IPS-18a (cell line): ENCODE measurements at regions not wholly inside any gene's neighbourhood (a gene's known extent, or its start where the extent isn't known, plus 50 kb on each side); places are given as distances from the start of the nearest gene placed in this dataset.

Experiments used
- H3K27ac ChIP-seq: one replicate; pipeline ENCODE4 v1.5.1; 2013; ENCODE audit warnings: low read length
- H3K27me3 ChIP-seq: one replicate; pipeline ENCODE4 v1.6.1; 2013; ENCODE audit warnings: mild to moderate bottlenecking, low read length; ENCODE audit not compliant: control insufficient read depth, insufficient read depth
- H3K36me3 ChIP-seq: one replicate; pipeline ENCODE4 v1.6.1; 2013; ENCODE audit warnings: low read depth, low read length; ENCODE audit not compliant: control insufficient read depth
- H3K4me1 ChIP-seq: one replicate; pipeline ENCODE4 v1.6.1; 2013; ENCODE audit warnings: low read depth, low read length; ENCODE audit not compliant: control insufficient read depth
- H3K4me3 ChIP-seq: one replicate; pipeline ENCODE4 v1.5.1; 2013; ENCODE audit warnings: low read length
- H3K9ac ChIP-seq: one replicate; pipeline ENCODE4 v1.6.1; 2013; ENCODE audit warnings: mild to moderate bottlenecking, low read length, moderate library complexity
- H3K9me3 ChIP-seq: one replicate; pipeline ENCODE4 v1.6.1; 2013; ENCODE audit warnings: low read depth, low read length; ENCODE audit not compliant: control insufficient read depth

DNA sequence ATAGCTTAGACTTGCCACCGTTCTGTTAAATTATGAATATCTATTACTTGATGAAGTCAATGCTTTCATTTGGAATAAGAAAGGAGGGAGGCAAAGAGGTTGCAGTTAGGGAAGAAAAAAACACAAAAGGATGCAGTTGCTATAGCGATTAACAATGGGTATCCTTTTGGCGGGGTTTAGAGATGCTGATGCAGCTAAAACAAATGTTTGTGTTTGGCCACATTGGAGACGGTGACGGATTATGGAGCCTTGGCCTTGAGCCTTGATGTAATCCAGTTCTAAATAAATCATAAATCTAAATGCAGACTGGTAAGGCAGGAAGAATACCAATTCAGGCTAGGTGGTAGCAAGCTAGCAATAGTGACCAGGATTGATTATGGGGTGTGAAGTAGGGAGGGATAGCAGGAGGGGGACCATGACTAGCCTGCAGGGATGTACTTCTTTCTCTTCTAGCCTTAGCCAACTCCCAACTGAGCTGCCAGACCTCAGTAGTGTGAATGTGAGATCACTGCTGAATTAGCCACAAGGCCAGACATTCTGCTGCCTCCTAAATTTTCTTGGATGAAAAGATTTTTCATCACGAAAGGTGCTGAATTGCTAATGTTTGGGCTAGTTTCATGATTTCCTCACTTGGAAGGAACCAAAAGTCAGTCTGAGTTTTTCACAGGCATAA is 160.3 kb downstream of the TLR4 start:
- no peaks in the 10 kb centered on the region for H3K27me3 ChIP-seq
- no peaks in the 10 kb centered on the region for H3K4me1 ChIP-seq
- no peaks in the 10 kb centered on the region for H3K36me3 ChIP-seq
- no peak overlapping the region for H3K9ac ChIP-seq
- H3K9me3 ChIP-seq: no peaks in the 10 kb centered on the region
- H3K27ac ChIP-seq: no peak overlapping the region
- H3K4me3 ChIP-seq: no peak overlapping the region

DNA sequence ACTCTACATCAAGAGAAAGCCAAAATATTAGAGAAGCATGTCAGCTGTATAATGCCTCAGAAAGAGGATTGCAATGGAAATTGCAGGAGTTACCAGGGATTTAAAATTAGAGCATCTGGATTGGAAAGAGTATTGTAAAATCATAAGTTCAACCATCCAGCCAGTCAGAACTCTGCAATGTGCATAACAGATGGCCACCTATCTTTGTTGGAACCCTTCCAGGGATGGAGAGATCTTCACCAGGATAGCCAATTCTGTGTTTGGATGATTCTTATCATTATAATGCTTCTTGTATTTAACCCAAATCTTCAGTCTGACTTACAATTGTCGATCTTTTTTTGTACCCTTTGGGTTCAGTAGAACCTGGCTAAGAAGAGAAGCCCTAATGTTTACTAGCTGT is 164.4 kb downstream of the TLR4 start:
- no peaks in the 10 kb centered on the region for H3K4me1 ChIP-seq
- no peaks in the 10 kb centered on the region for H3K27me3 ChIP-seq
- H3K36me3 ChIP-seq: no peaks in the 10 kb centered on the region
- H3K9me3 ChIP-seq: no peaks in the 10 kb centered on the region
- no peak overlapping the region for H3K27ac ChIP-seq
- no peak overlapping the region for H3K9ac ChIP-seq
- H3K4me3 ChIP-seq: no peak overlapping the region

DNA sequence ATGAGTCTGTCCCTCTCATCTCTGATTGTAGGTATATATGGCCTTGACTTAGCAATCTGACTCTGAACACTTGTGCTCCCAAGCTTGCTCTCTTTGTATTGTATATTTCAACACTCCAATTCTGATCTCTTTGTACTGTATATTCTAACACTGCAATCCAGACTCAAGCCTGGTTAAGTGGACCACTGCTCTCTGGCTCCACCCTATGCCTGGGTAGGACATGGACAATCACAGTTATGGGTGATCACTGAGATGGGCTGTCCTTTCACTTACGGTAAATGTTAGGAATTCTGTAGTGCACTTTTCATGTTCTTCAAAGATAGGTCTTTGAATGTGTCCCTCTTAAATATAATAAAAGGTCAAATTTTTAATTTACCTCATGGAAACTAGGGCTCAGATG is 165.1 kb downstream of the TLR4 start:
- no peak overlapping the region for H3K4me3 ChIP-seq
- no peak overlapping the region for H3K9ac ChIP-seq
- no peaks in the 10 kb centered on the region for H3K27me3 ChIP-seq
- no peak overlapping the region for H3K27ac ChIP-seq
- H3K9me3 ChIP-seq: no peaks in the 10 kb centered on the region
- H3K4me1 ChIP-seq: no peaks in the 10 kb centered on the region
- H3K36me3 ChIP-seq: no peaks in the 10 kb centered on the region

DNA sequence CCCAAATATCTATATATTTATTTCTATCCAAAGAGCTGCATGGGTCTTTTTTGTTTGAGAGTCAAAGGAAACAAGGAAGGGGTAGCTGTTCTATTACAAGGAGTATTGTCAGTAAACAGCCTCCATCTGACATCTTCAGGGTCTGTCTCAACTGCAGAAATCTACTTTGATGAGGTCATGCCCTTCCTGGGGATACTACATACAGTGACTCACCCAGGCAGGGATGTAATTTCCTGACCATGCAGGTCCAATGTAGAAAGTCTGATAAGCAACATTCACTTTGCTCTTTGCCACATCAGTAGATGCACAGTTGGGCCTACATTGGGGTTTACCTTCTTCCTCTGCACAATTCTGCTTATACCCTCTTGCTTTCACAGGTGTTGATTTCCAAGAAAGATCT is 165.5 kb downstream of the TLR4 start:
- H3K9me3 ChIP-seq: no peaks in the 10 kb centered on the region
- H3K9ac ChIP-seq: no peak overlapping the region
- H3K27ac ChIP-seq: no peak overlapping the region
- no peaks in the 10 kb centered on the region for H3K4me1 ChIP-seq
- H3K36me3 ChIP-seq: no peaks in the 10 kb centered on the region
- H3K27me3 ChIP-seq: no peaks in the 10 kb centered on the region
- no peak overlapping the region for H3K4me3 ChIP-seq

DNA sequence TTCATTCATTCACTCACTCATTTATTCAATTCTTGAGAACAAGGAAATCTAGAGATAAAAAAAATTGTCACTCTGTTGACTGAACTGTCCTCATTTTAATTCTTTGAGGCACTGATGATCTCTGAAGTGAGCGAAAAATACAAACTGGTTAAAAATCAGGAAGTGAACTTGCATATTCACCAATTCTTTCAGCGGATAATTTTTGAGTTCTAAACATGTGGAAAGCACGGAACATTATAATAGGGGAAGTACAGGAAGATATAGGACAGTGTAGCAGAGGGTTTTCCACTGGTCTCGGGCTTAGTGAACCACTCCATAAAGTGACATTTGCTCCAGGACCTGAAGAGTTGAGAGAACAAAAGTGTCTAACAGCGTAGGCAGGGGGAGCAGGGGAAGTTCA is 169.5 kb downstream of the TLR4 start:
- no peaks in the 10 kb centered on the region for H3K4me1 ChIP-seq
- no peak overlapping the region for H3K9ac ChIP-seq
- no peak overlapping the region for H3K27ac ChIP-seq
- H3K4me3 ChIP-seq: no peak overlapping the region
- H3K9me3 ChIP-seq: no peaks in the 10 kb centered on the region
- no peaks in the 10 kb centered on the region for H3K27me3 ChIP-seq
- no peaks in the 10 kb centered on the region for H3K36me3 ChIP-seq

DNA sequence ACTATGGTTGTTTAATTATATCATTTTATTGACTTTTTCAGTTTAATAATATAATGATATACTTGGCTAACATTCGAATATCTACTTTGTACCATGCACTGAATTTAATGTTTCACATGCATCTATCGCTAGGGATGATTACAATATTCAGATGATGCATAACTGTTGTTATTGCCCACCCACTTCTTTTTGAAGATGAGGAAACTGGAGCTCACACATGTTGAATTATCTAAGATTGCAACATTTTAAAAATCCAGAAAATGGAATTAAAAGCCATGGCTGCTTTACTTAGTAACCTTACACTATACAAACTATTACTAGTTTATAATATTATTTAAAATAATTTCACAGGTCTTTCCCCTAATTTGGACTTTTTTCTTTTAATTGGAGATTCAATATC is 171.7 kb downstream of the TLR4 start:
- Histone ChIP-seq H3K27me3 (no peaks in the 10 kb centered on the region), H3K4me1 (no peaks in the 10 kb centered on the region), H3K4me3 (no peak overlapping the region), H3K36me3 (no peaks in the 10 kb centered on the region), H3K27ac (no peak overlapping the region), H3K9me3 (no peaks in the 10 kb centered on the region), H3K9ac (no peak overlapping the region)

DNA sequence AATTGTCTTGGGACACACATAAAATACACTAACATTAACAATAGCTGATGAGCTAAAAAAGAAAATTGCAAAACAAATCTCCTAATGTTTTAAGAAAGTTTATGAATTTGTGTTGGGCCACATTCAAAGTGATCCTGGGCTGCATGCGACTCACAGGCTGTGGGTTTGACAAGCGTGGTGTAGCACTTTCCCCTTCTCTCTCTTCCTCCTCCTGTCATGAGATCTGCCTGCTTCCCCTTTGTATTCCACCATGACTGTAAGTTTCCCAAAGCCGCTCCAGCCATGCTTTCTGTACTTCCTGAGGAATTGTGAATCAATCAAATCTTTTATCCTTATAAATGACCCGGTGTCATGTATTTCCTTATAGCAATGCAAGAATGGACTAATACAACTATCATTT is 178.0 kb downstream of the TLR4 start:
- H3K27me3 ChIP-seq: no peaks in the 10 kb centered on the region
- H3K9ac ChIP-seq: no peak overlapping the region
- H3K4me1 ChIP-seq: no peaks in the 10 kb centered on the region
- no peak overlapping the region for H3K27ac ChIP-seq
- H3K9me3 ChIP-seq: no peaks in the 10 kb centered on the region
- no peak overlapping the region for H3K4me3 ChIP-seq
- no peaks in the 10 kb centered on the region for H3K36me3 ChIP-seq

DNA sequence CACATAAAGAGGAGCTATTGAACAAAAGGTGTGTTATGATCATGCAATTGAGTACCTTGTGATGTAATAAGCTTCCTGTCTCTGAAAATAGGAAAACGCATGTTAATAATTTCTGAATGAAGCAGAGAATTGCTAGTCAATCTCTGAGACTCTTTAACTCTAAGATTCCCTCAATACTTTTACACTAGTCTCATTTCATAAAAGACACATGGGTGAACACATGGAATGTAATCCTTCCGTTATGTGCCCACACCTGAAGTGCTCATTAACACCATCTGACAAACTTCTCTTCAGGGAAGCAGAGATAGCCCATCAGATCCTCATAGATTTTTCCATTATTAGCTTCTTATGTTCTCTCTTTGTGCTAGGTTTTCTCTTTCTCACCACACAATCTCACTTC is 182.4 kb downstream of the TLR4 start:
- H3K27ac ChIP-seq: no peak overlapping the region
- H3K36me3 ChIP-seq: no peaks in the 10 kb centered on the region
- H3K9ac ChIP-seq: no peak overlapping the region
- H3K27me3 ChIP-seq: no peaks in the 10 kb centered on the region
- no peak overlapping the region for H3K4me3 ChIP-seq
- no peaks in the 10 kb centered on the region for H3K4me1 ChIP-seq
- H3K9me3 ChIP-seq: no peaks in the 10 kb centered on the region

DNA sequence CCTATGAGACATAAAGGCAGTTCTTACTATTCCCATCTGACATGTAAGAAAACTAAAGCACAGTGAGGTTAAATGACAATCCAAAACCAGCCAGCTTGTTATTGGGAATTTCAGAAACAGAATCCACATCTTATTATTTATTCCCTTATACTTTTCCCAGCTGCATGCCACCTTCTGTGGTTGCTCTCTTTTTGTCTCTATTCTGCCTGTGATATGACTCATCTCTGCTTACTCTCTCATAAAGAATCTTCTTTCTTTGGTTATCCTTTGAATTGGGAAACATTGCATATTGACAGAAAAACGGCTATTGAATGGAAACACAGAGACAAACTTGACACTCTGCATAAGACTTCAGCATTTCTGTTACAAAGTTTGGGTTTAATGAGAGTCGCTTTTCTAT is 183.2 kb downstream of the TLR4 start:
- Histone ChIP-seq H3K27me3 (no peaks in the 10 kb centered on the region), H3K27ac (no peak overlapping the region), H3K4me1 (no peaks in the 10 kb centered on the region), H3K4me3 (no peak overlapping the region), H3K9me3 (no peaks in the 10 kb centered on the region), H3K9ac (no peak overlapping the region), H3K36me3 (no peaks in the 10 kb centered on the region)

DNA sequence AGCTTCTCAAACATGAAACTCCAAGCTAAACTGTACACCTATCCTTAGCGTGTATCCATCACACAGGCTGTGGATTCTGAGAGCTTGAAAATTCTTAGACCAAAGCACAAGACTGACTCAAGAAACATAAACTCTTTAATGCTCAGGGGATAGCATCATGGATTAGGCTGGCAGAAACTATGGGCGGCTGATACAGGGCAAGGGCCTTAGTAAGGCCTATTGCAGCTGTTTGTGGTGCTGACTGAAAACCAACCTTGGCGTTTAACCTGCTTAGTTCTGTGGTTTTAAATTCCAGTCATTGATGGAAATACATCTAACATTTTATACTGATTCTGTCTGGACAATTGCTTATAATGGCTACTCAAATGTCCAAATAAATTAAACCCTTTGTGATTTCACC is 183.7 kb downstream of the TLR4 start:
- H3K27ac ChIP-seq: no peak overlapping the region
- H3K4me1 ChIP-seq: no peaks in the 10 kb centered on the region
- H3K9me3 ChIP-seq: no peaks in the 10 kb centered on the region
- H3K9ac ChIP-seq: no peak overlapping the region
- H3K4me3 ChIP-seq: no peak overlapping the region
- no peaks in the 10 kb centered on the region for H3K36me3 ChIP-seq
- no peaks in the 10 kb centered on the region for H3K27me3 ChIP-seq

DNA sequence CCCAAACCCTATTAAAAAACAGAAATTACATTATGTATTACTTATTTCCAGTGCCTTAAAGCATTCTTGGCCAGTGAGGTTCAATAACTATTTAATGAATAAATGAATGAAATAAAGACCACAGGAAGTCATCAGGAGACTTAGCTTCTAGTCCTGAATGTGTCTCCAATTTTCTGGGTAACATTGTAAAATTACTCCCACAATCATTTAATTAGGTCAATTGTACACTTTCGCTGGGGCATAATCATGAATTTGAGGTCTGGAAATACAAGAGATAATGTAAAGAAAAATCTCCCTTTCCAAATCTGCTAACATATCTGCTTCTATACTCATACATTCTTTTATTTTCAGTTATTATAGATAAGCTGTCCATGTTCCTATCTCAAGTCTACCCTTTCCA is 199.2 kb downstream of the TLR4 start:
- H3K9me3 ChIP-seq: no peaks in the 10 kb centered on the region
- H3K4me3 ChIP-seq: no peak overlapping the region
- H3K27ac ChIP-seq: no peak overlapping the region
- no peaks in the 10 kb centered on the region for H3K36me3 ChIP-seq
- no peaks in the 10 kb centered on the region for H3K4me1 ChIP-seq
- H3K27me3 ChIP-seq: no peaks in the 10 kb centered on the region
- H3K9ac ChIP-seq: no peak overlapping the region

DNA sequence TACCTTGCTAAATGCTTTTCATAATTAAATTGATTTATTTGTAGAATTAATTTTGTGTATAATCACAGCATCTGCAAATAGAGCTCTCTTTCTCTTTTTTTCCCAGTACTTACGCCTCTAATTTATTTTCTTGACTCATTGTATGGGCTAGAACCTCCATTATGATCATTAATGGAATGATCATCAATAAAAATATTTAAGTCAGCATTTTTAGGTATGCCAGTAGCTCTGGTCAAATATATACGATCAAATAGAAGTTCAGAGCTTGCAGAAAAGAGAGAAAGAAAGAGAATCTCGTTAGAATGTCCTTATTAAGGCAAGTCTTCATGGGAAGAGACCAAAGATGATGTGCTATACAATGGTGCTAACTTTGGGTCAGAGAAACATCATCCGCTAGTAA is 202.6 kb downstream of the TLR4 start:
- Histone ChIP-seq H3K4me3 (no peak overlapping the region), H3K9me3 (peaks cover 6% of the 10 kb centered on the region), H3K36me3 (no peaks in the 10 kb centered on the region), H3K27ac (no peak overlapping the region), H3K4me1 (no peaks in the 10 kb centered on the region), H3K27me3 (no peaks in the 10 kb centered on the region), H3K9ac (no peak overlapping the region)
